GM12873 (cell line): ENCODE measurements at regions not wholly inside any gene's neighbourhood (a gene's known extent, or its start where the extent isn't known, plus 50 kb on each side); places are given as distances from the start of the nearest gene placed in this dataset.

Experiments used
- CTCF ChIP-seq: IDR thresholded peaks from 2 replicates; pipeline ENCODE4 v1.5.1; 2012; ENCODE audit warnings: low read depth, mild to moderate bottlenecking, moderate library complexity, low read length, control low read depth; ENCODE audit not compliant: insufficient read depth; ENCODE audit errors: missing control alignments

GRCh38 chr11:25659706-25660105, 672.2 kb upstream of the ANO3 start:
- no peak for TF ChIP-seq CTCF

GRCh38 chr11:25667871-25668270, 664.1 kb upstream of the ANO3 start:
- no peak for TF ChIP-seq CTCF

- no peak for TF ChIP-seq CTCF
Measured at GRCh38 chr11:25691959-25692358, 640.0 kb upstream of the ANO3 start.

- TF ChIP-seq CTCF = no peak
Measured at GRCh38 chr11:25702417-25702816, 629.5 kb upstream of the ANO3 start.

- no peak for TF ChIP-seq CTCF
Measured at GRCh38 chr11:25710975-25711374, 621.0 kb upstream of the ANO3 start.

GRCh38 chr11:25727944-25728343, 604.0 kb upstream of the ANO3 start:
- no peak for TF ChIP-seq CTCF

GRCh38 chr11:25730230-25730629, 601.7 kb upstream of the ANO3 start:
- no peak for TF ChIP-seq CTCF
